Fibroblast of villous mesenchyme (primary cell): ENCODE measurements at regions not wholly inside any gene's neighbourhood (a gene's known extent, or its start where the extent isn't known, plus 50 kb on each side); places are given as distances from the start of the nearest gene placed in this dataset.

Experiments used
- DNase-seq: peaks from one replicate; pipeline ENCODE4 v3.0.0-alpha.2; 2010; ENCODE audit warnings: low read depth
- H3K4me3 ChIP-seq: 2 replicates; pipeline ENCODE4 v1.5.1; 2011; ENCODE audit warnings: low read depth, mild to moderate bottlenecking, low read length
- TF ChIP-seq, protein P1 (sequence below): IDR thresholded peaks from 2 replicates; pipeline ENCODE4 v1.5.1; 2012; ENCODE audit warnings: low read depth, mild to moderate bottlenecking, low read length; ENCODE audit not compliant: insufficient read depth

- DNase-seq, result no peak
- H3K4me3 ChIP-seq, result no peak overlapping the region
- TF ChIP-seq, protein P1, sequence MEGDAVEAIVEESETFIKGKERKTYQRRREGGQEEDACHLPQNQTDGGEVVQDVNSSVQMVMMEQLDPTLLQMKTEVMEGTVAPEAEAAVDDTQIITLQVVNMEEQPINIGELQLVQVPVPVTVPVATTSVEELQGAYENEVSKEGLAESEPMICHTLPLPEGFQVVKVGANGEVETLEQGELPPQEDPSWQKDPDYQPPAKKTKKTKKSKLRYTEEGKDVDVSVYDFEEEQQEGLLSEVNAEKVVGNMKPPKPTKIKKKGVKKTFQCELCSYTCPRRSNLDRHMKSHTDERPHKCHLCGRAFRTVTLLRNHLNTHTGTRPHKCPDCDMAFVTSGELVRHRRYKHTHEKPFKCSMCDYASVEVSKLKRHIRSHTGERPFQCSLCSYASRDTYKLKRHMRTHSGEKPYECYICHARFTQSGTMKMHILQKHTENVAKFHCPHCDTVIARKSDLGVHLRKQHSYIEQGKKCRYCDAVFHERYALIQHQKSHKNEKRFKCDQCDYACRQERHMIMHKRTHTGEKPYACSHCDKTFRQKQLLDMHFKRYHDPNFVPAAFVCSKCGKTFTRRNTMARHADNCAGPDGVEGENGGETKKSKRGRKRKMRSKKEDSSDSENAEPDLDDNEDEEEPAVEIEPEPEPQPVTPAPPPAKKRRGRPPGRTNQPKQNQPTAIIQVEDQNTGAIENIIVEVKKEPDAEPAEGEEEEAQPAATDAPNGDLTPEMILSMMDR, result no peak
These were observed 160.1 kb upstream of the MYCN start for GRCh38 chr2:15780234-15780633.

- H3K4me3 ChIP-seq, result no peak overlapping the region
- TF ChIP-seq, protein P1, result no peak
- no peak for DNase-seq
These were observed 159.3 kb upstream of the MYCN start for GRCh38 chr2:15780912-15781574.

DNA sequence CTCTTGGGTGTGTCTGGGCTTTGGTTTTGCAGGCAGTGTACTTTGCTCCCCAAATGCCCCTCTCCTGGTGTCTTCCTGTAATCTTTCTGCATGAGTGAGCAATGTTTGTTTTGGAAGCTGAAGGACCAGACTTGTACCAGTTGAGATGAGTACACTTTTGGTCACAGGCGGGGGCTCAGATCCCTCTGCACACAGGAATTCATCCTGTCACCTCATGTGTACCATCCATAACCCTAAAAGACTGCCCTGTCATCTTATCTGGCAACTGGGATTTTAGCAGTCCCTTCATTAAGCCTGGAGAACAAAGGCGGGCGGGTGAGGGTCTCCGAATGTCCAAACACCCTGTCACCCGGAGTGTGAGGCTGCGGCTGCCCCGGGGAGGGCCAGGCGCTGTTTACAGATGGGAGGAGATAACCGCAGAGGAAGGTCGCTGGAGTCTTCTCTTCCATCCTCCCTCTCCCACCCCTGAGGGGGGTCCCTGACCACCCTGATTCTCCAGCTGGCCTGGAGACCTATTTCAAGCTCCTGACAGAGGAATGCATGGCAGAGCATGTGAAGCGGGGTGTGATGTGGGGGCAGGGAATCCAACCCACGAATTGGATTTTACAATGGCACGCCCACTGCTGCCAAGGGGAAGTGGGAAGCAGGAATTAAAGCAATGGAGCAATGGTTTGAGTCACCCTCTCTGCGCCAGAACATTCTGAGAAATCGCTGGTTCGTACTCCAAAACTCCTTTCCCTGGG lies 158.2 kb upstream of the MYCN start:
- peak; percentile 16 for DNase-seq
- H3K4me3 ChIP-seq, result no peak overlapping the region
- TF ChIP-seq, protein P1, result no peak

DNA sequence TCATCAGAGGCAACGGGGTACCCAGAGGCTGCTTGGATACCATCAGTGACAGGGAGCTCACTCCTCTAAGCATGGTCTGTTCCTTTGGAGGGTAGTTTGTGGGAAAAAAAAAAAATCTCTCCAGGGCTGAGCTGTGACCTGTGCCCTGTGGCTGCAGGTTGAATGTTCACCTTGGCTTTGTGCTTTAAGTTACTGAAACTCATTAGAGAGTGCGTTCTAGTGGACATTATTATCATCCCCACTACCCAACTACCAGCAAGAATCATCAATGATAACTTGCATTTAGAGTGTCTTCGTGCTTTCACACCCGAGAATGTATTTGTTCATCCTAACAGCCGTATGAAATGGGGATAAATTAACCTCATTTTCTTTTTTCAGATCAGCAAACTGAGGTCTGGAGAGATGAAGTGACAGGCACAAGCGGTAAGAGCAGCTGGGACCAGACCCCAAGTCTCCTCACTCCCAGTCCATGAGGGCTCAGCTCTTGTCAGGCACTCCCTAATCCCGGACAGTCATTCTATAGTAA lies 157.5 kb upstream of the MYCN start:
- DNase-seq, result no peak
- TF ChIP-seq, protein P1, result no peak
- H3K4me3 ChIP-seq, result no peak overlapping the region

DNA sequence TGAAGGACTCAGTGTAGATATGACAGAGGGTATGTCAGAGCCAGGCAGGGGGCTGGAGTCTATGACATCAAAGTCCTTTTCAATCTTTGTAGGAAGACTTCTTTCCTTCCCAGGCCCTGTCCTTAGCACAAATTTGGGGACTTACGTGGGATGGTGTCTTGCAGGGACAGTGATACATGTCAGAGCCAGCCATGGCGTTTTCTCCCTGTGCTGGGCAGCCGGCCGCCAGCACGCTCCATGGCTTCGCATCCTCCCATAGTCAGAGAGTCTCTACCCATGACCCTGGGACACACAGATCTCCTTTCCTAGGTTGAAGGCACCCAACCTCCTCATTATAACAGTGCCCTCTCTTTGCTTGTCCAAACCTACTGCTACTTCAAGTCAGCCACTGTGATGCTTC lies 156.9 kb upstream of the MYCN start:
- no peak for DNase-seq
- TF ChIP-seq, protein P1, result no peak

GRCh38 chr2:15784106-15784885 lies 156.1 kb upstream of the MYCN start:
- no peak overlapping the region for H3K4me3 ChIP-seq
- no peak for DNase-seq
- TF ChIP-seq, protein P1, result no peak

More for the DNA sequence above, 156.9 kb upstream of the MYCN start:
- no peak overlapping the region for H3K4me3 ChIP-seq
